ENCODE measurements at regions not wholly inside any gene's neighbourhood (a gene's known extent, or its start where the extent isn't known, plus 50 kb on each side); places are given as distances from the start of the nearest gene placed in this dataset.
A peak's percentile ranks its signal among the peaks of the same experiment; 100 is the strongest.

GRCh38 chr3:124654470-124654845, 75.8 kb upstream of the UMPS start (continued):
- TF ChIP-seq MTF1 (CRISPR knock-in tag; IDR thresholded peaks at IDR 0.05) = no peak
- TF ChIP-seq, protein P1, sequence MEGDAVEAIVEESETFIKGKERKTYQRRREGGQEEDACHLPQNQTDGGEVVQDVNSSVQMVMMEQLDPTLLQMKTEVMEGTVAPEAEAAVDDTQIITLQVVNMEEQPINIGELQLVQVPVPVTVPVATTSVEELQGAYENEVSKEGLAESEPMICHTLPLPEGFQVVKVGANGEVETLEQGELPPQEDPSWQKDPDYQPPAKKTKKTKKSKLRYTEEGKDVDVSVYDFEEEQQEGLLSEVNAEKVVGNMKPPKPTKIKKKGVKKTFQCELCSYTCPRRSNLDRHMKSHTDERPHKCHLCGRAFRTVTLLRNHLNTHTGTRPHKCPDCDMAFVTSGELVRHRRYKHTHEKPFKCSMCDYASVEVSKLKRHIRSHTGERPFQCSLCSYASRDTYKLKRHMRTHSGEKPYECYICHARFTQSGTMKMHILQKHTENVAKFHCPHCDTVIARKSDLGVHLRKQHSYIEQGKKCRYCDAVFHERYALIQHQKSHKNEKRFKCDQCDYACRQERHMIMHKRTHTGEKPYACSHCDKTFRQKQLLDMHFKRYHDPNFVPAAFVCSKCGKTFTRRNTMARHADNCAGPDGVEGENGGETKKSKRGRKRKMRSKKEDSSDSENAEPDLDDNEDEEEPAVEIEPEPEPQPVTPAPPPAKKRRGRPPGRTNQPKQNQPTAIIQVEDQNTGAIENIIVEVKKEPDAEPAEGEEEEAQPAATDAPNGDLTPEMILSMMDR (CRISPR knock-in tag; IDR thresholded peaks at IDR 0.05) = 0 out of 2 replicates have a peak, but pooled peaks have one; percentile 8
- 0 out of 2 replicates have a peak, but pooled peaks have one; percentile 34 for TF ChIP-seq KLF11 (CRISPR knock-in tag; IDR thresholded peaks at IDR 0.05)
- TF ChIP-seq CAMTA2 (CRISPR knock-in tag; IDR thresholded peaks at IDR 0.05; ENCODE audit: borderline replicate concordance) = no peak
- peak; percentile 60 for TF ChIP-seq ELF3 (CRISPR knock-in tag; IDR thresholded peaks at IDR 0.05)
- peak; percentile 50; the same call in 1 of the 2 replicates for TF ChIP-seq ZNF543 (CRISPR knock-in tag; IDR thresholded peaks at IDR 0.05)
- no peak for TF ChIP-seq ZNF12 (CRISPR knock-in tag; IDR thresholded peaks at IDR 0.05)
- TF ChIP-seq ZNF512B (CRISPR knock-in tag; IDR thresholded peaks at IDR 0.05; ENCODE audit: borderline replicate concordance) = no peak
- TF ChIP-seq, protein P2, sequence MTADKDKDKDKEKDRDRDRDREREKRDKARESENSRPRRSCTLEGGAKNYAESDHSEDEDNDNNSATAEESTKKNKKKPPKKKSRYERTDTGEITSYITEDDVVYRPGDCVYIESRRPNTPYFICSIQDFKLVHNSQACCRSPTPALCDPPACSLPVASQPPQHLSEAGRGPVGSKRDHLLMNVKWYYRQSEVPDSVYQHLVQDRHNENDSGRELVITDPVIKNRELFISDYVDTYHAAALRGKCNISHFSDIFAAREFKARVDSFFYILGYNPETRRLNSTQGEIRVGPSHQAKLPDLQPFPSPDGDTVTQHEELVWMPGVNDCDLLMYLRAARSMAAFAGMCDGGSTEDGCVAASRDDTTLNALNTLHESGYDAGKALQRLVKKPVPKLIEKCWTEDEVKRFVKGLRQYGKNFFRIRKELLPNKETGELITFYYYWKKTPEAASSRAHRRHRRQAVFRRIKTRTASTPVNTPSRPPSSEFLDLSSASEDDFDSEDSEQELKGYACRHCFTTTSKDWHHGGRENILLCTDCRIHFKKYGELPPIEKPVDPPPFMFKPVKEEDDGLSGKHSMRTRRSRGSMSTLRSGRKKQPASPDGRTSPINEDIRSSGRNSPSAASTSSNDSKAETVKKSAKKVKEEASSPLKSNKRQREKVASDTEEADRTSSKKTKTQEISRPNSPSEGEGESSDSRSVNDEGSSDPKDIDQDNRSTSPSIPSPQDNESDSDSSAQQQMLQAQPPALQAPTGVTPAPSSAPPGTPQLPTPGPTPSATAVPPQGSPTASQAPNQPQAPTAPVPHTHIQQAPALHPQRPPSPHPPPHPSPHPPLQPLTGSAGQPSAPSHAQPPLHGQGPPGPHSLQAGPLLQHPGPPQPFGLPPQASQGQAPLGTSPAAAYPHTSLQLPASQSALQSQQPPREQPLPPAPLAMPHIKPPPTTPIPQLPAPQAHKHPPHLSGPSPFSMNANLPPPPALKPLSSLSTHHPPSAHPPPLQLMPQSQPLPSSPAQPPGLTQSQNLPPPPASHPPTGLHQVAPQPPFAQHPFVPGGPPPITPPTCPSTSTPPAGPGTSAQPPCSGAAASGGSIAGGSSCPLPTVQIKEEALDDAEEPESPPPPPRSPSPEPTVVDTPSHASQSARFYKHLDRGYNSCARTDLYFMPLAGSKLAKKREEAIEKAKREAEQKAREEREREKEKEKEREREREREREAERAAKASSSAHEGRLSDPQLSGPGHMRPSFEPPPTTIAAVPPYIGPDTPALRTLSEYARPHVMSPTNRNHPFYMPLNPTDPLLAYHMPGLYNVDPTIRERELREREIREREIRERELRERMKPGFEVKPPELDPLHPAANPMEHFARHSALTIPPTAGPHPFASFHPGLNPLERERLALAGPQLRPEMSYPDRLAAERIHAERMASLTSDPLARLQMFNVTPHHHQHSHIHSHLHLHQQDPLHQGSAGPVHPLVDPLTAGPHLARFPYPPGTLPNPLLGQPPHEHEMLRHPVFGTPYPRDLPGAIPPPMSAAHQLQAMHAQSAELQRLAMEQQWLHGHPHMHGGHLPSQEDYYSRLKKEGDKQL (CRISPR knock-in tag; IDR thresholded peaks at IDR 0.05; ENCODE audit: low read depth) = no peak
- no peak for TF ChIP-seq TBP (CRISPR knock-in tag; IDR thresholded peaks at IDR 0.05)
- no peak for TF ChIP-seq ZNF234 (CRISPR knock-in tag; conservative IDR thresholded peaks at IDR 0.05)
- TF ChIP-seq ARNTL (CRISPR knock-in tag; IDR thresholded peaks at IDR 0.05) = no peak
- TF ChIP-seq SOX5 (CRISPR knock-in tag; IDR thresholded peaks at IDR 0.05; ENCODE audit: borderline replicate concordance) = peak; percentile 71; the same call in 1 of the 2 replicates
- TF ChIP-seq DR1 (CRISPR knock-in tag; IDR thresholded peaks at IDR 0.05) = no peak
- peak; percentile 77 for TF ChIP-seq ISL2 (CRISPR knock-in tag; IDR thresholded peaks at IDR 0.05)
- 0 out of 2 replicates have a peak, but pooled peaks have one; percentile 44 for TF ChIP-seq ZNF761 (CRISPR knock-in tag; conservative IDR thresholded peaks at IDR 0.05)
- no peak for TF ChIP-seq ZNF629 (CRISPR knock-in tag; conservative IDR thresholded peaks at IDR 0.05)
- no peak for TF ChIP-seq ZNF773 (CRISPR knock-in tag; IDR thresholded peaks at IDR 0.05; ENCODE audit: borderline replicate concordance)
- no peak for TF ChIP-seq ETS1 (CRISPR knock-in tag; IDR thresholded peaks at IDR 0.05)
- TF ChIP-seq ZBTB25 (CRISPR knock-in tag; IDR thresholded peaks at IDR 0.05) = peak; percentile 79; the same call in 1 of the 2 replicates

All from HepG2 (cell line).